ENCODE measurements at regions not wholly inside any gene's neighbourhood (a gene's known extent, or its start where the extent isn't known, plus 50 kb on each side); places are given as distances from the start of the nearest gene placed in this dataset.

- no peak for DNase-seq
These were observed 210.9 kb downstream of the SLIT2 start for GRCh38 chr4:20462426-20463175.

- DNase-seq, result no peak
These were observed 211.4 kb downstream of the SLIT2 start for GRCh38 chr4:20463176-20463430.

- no peak for DNase-seq
These were observed 212.7 kb downstream of the SLIT2 start for GRCh38 chr4:20464381-20464780.

- no peak for DNase-seq
These were observed 222.4 kb downstream of the SLIT2 start for GRCh38 chr4:20474119-20474518.

GRCh38 chr4:20478412-20478811 is 221.8 kb upstream of the PACRGL start:
- no peak for DNase-seq

GRCh38 chr4:20480165-20480947 is 219.9 kb upstream of the PACRGL start:
- no peak for DNase-seq

- no peak for DNase-seq
These were observed 216.8 kb upstream of the PACRGL start for GRCh38 chr4:20483416-20483815.

GRCh38 chr4:20486433-20486832 is 213.8 kb upstream of the PACRGL start:
- no peak for DNase-seq

GRCh38 chr4:20487446-20487845 is 212.8 kb upstream of the PACRGL start:
- DNase-seq, result no peak

GRCh38 chr4:20487852-20488251 is 212.4 kb upstream of the PACRGL start:
- DNase-seq, result no peak

GRCh38 chr4:20490734-20491133 is 209.5 kb upstream of the PACRGL start:
- no peak for DNase-seq

GRCh38 chr4:20493761-20494353 is 206.4 kb upstream of the PACRGL start:
- no peak for DNase-seq

GRCh38 chr4:20496068-20496467 is 204.2 kb upstream of the PACRGL start:
- no peak for DNase-seq

GRCh38 chr4:20504146-20504545 is 196.1 kb upstream of the PACRGL start:
- DNase-seq, result no peak

- no peak for DNase-seq
These were observed 194.3 kb upstream of the PACRGL start for GRCh38 chr4:20505927-20506326.

- DNase-seq, result no peak
These were observed 193.4 kb upstream of the PACRGL start for GRCh38 chr4:20506827-20507226.

GRCh38 chr4:20509315-20509714 is 190.9 kb upstream of the PACRGL start:
- no peak for DNase-seq

- DNase-seq, result peak; percentile 49
These were observed 188.0 kb upstream of the PACRGL start for GRCh38 chr4:20512033-20512792.

- DNase-seq, result no peak
These were observed 187.3 kb upstream of the PACRGL start for GRCh38 chr4:20512985-20513384.

- no peak for DNase-seq
These were observed 179.4 kb upstream of the PACRGL start for GRCh38 chr4:20520901-20521300.

GRCh38 chr4:20528508-20528907 is 171.8 kb upstream of the PACRGL start:
- DNase-seq, result no peak

- DNase-seq, result no peak
These were observed 170.6 kb upstream of the PACRGL start for GRCh38 chr4:20529691-20530090.

GRCh38 chr4:20532116-20532790 is 168.0 kb upstream of the PACRGL start:
- no peak for DNase-seq
